Right atrium auricular region (tissue), 2 donors: ENCODE measurements at regions not wholly inside any gene's neighbourhood (a gene's known extent, or its start where the extent isn't known, plus 50 kb on each side); places are given as distances from the start of the nearest gene placed in this dataset.
A peak's percentile ranks its signal among the peaks of the same experiment; 100 is the strongest.
"Not testable (repeated sequence)": the region's sequence is repeated elsewhere in the genome, so short reads cannot be mapped to it uniquely, and the experiment has no call there.

ENCODE experiments used
- DNase-seq: peaks from one replicate; pipeline ENCODE4 v3.0.0-alpha.2; 2019; ENCODE audit warnings: low spot score
- H3K27ac ChIP-seq, 2 donors: fragments of 200-600 bp; sonication (generic); 1 replicate in 1 of 2; 2 replicates in 1 of 2; pipeline ENCODE4 v1.5.1; 2016 to 2019
- H3K27me3 ChIP-seq, 2 donors: fragments of 200-600 bp; sonication (generic); one replicate each; pipeline versions ENCODE4 v1.5.1 to v1.6.0; 2017 to 2019
- H3K36me3 ChIP-seq: fragments of 200-600 bp; sonication (generic); one replicate; pipeline ENCODE4 v1.5.1; 2016
- H3K4me1 ChIP-seq, 2 donors: fragments of 200-600 bp; sonication (generic); one replicate each; pipeline versions ENCODE4 v1.5.1 to v1.6.0; 2017 to 2019
- H3K4me3 ChIP-seq, 2 donors: fragments of 200-600 bp; sonication (generic); 1 replicate in 1 of 2; 2 replicates in 1 of 2; pipeline ENCODE4 v1.5.1; 2017 to 2019; ENCODE audit warnings: mild to moderate bottlenecking in 1 of 2, moderate library complexity in 1 of 2
- H3K9me3 ChIP-seq, 2 donors: fragments of 200-600 bp; sonication (generic); one replicate each; pipeline ENCODE4 v1.5.1; 2019
- CTCF ChIP-seq, 2 donors: fragments of 200-600 bp; sonication (generic); IDR thresholded peaks; one replicate each; pipeline ENCODE4 v1.5.1; 2019; ENCODE audit warnings: antibody characterized with exemption in 2 of 2

- no peak for TF ChIP-seq CTCF (IDR thresholded peaks at IDR 0.05)
- Histone ChIP-seq H3K36me3 (no peaks in the 10 kb centered on the region), H3K4me1 (no peaks in the 10 kb centered on the region), H3K27ac (no peak overlapping the region), H3K9me3 (no peaks in the 10 kb centered on the region), H3K27me3 (no peaks in the 10 kb centered on the region), H3K4me3 (no peak overlapping the region)
- DNase-seq = no peak
Measured at GRCh38 chr2:88999365-88999764, 307.9 kb downstream of the RPIA start.

- Histone ChIP-seq H3K4me1 (no peaks in the 10 kb centered on the region), H3K27ac (no peak overlapping the region), H3K4me3 (no peak overlapping the region), H3K9me3 (no peaks in the 10 kb centered on the region), H3K27me3 (no peaks in the 10 kb centered on the region), H3K36me3 (no peaks in the 10 kb centered on the region)
- no peak for DNase-seq
- no peak for TF ChIP-seq CTCF (IDR thresholded peaks at IDR 0.05)
Measured at GRCh38 chr2:89000235-89000634, 308.8 kb downstream of the RPIA start.

GRCh38 chr2:89004238-89004637, 312.8 kb downstream of the RPIA start:
- H3K4me1 ChIP-seq, H3K27me3 ChIP-seq, H3K27ac ChIP-seq, H3K9me3 ChIP-seq, DNase-seq, H3K36me3 ChIP-seq, H3K4me3 ChIP-seq: not testable (repeated sequence)

GRCh38 chr2:89020566-89020965, 329.1 kb downstream of the RPIA start:
- not testable (repeated sequence) for H3K27ac ChIP-seq, H3K4me3 ChIP-seq, H3K9me3 ChIP-seq, DNase-seq, H3K4me1 ChIP-seq, H3K27me3 ChIP-seq, H3K36me3 ChIP-seq

DNA sequence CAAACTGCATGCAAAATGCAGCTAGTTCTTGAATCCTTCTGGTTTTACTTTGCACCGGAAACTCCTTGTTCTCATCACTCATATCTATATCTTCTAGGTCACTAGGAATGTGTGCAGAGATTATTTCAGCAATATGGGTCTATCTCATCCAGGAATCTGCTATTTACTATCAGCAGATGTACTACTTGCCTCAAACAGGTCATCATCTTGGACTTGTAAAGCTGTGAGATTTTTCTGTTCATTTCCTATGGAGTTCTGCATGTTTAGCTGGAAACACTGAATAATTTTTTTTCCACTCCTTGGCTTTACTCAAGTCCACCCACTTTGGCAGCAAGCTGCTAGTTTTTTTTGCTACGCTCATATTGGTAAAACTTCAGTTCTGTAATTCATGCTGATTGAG, 334.8 kb downstream of the RPIA start:
- H3K36me3 ChIP-seq, H3K4me3 ChIP-seq, H3K4me1 ChIP-seq, H3K27ac ChIP-seq, DNase-seq, H3K27me3 ChIP-seq, H3K9me3 ChIP-seq: not testable (repeated sequence)

- not testable (repeated sequence) for H3K4me3 ChIP-seq, H3K9me3 ChIP-seq, H3K27ac ChIP-seq, H3K36me3 ChIP-seq, H3K27me3 ChIP-seq, DNase-seq, H3K4me1 ChIP-seq
Measured at GRCh38 chr2:89027115-89027514, 335.6 kb downstream of the RPIA start.

DNA sequence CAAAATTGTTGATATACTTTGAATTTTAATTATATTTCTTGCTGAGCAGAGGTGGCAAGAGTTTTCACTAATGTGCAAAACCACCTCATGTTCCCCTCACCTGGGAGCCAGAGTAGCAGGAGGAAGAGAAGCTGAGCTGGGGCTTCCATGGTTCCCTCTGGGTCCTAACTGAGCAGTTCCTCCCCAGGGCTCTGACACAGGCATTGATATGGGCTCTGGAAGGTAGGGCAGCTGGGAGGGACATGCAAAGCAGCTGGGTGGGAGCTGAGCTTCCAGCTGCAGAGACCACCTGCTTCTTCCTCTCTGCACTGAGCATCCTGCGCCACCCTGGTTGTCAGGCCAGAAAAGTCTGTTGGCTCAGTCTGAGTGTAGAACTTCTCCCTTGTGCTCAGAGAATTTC, 336.1 kb downstream of the RPIA start:
- H3K36me3 ChIP-seq, H3K4me1 ChIP-seq, DNase-seq, H3K27ac ChIP-seq, H3K4me3 ChIP-seq, H3K9me3 ChIP-seq, H3K27me3 ChIP-seq: not testable (repeated sequence)

DNA sequence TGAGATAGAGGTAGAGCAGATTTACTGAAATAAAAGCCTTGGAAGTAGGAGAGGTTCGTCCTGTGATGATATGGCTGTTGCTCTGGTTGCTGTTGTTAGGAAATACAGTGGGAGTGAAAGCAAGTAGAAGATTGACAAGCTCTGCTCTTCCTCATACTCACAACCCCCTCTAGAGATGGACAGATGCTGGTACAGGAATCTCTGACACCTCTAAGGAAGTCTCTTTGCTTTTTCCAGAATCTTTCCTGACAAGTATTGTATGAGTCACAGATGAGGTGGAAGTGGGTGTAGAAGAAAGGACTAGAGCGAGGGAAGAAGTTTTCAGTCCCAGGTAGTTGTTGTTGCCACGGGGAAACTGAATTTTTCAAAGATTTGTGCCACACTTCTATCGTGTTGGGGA, 337.8 kb downstream of the RPIA start:
- not testable (repeated sequence) for DNase-seq

DNA sequence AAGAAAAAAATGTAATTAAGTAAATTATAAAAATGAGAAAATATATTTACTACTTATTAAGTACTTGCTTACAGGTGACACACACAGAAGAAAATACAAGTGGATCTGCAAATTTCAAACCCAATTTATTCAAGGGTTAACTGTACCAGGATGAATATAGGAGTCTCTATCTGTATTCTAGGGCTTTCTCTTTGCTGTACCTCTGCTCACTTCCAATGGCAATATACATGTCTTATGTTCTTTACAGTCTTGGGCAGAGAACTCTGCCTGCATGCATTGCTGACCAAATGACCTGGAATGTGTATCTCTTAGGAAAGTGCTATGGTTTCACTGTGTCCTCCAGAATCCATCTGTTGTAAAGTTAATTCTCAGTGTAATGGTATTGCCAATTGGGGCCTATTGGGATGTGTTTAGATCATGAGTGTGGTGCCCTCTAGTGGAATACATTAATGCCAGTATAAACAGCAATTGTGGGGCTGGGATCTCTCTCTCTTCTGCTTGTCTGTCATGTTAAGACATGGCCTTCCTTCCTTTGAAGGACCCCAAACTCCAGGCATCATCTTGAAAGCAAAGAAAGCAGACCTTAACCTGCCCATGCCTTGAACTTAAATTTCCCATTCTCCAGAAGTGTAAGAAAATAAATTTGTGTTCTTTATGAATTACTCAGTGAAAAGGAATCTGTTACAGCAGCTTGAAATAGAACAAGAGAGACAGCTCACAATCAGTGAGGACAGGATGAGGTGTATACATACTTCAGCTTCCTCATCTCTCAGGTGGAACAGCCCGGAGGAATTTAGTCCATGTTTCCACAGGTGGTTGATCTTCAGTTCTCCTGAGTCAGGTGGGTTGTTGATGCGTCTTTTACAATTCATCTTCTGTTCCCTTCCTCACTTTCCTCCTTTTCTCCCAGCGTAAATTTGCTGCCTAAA, 356.9 kb downstream of the RPIA start:
- not testable (repeated sequence) for H3K4me1 ChIP-seq, H3K4me3 ChIP-seq, H3K27ac ChIP-seq, H3K36me3 ChIP-seq, H3K9me3 ChIP-seq, DNase-seq, H3K27me3 ChIP-seq
- peak; percentile 32 to 69 for TF ChIP-seq CTCF (IDR thresholded peaks at IDR 0.05)

More for the DNA sequence above, 337.8 kb downstream of the RPIA start:
- H3K27ac ChIP-seq, H3K4me1 ChIP-seq, H3K4me3 ChIP-seq, H3K36me3 ChIP-seq, H3K9me3 ChIP-seq, H3K27me3 ChIP-seq: not testable (repeated sequence)

GRCh38 chr2:89058616-89059015, 367.1 kb downstream of the RPIA start:
- not testable (repeated sequence) for DNase-seq, H3K4me3 ChIP-seq

GRCh38 chr2:89061174-89061573, 369.7 kb downstream of the RPIA start:
- not testable (repeated sequence) for H3K27me3 ChIP-seq, H3K9me3 ChIP-seq, H3K27ac ChIP-seq, DNase-seq, H3K4me1 ChIP-seq, H3K4me3 ChIP-seq, H3K36me3 ChIP-seq

More at GRCh38 chr2:89058616-89059015, 367.1 kb downstream of the RPIA start:
- H3K27me3 ChIP-seq, H3K36me3 ChIP-seq, H3K4me1 ChIP-seq, H3K27ac ChIP-seq, H3K9me3 ChIP-seq: not testable (repeated sequence)

- not testable (repeated sequence) for H3K36me3 ChIP-seq, DNase-seq, H3K4me3 ChIP-seq, H3K4me1 ChIP-seq, H3K27me3 ChIP-seq, H3K27ac ChIP-seq, H3K9me3 ChIP-seq
Measured at GRCh38 chr2:89076771-89077170, 385.3 kb downstream of the RPIA start.
